ENCODE measurements at regions not wholly inside any gene's neighbourhood (a gene's known extent, or its start where the extent isn't known, plus 50 kb on each side); places are given as distances from the start of the nearest gene placed in this dataset.

GRCh38 chr13:32838945-32839344 lies 177.3 kb upstream of the KL start:
- no peaks in the 10 kb centered on the region for H4K20me1 ChIP-seq (ENCODE audit: insufficient read depth)
- no peak overlapping the region for H3K4me3 ChIP-seq (replicated peaks in 1 of 2; ENCODE audit: low read depth in 1 of 2, low read length in 2 of 2)
- no peaks in the 10 kb centered on the region for H3K4me1 ChIP-seq (ENCODE audit: control insufficient read depth in 1 of 2, insufficient read depth in 2 of 2, low read length in 2 of 2)
- ChIA-PET RAD21 (ENCODE audit: low non-redundant PET in 1 of 2, low total read pairs in 2 of 2, uncharacterized antibody in 2 of 2, unreplicated experiment in 2 of 2) (no interaction called here), POLR2A (no interaction called here), CTCF (no interaction called here)
- DNase-seq (ENCODE audit: low read depth, low spot score) (no peak), ATAC-seq (no peak)
- H3K9me3 ChIP-seq (ENCODE audit: control insufficient read depth in 1 of 2, insufficient read depth in 1 of 2, low read depth in 1 of 2, low read length in 2 of 2) = no peaks in the 10 kb centered on the region
- H3K27ac ChIP-seq (ENCODE audit: low read depth, low read length) = no peak overlapping the region
- no TSS peak for BruUV-seq (replicated peaks)
- H2AFZ ChIP-seq (ENCODE audit: low read depth, low read length, poor library complexity, severe bottlenecking) = no peak overlapping the region
- no peak overlapping the region for H3K4me2 ChIP-seq (ENCODE audit: low read length)
- intact Hi-C loops (cut with micrococcal nuclease) = no loop called here
- TF ChIP-seq TCF7L2 (IDR thresholded peaks at IDR 0.05; ENCODE audit: borderline replicate concordance, extremely low read depth, insufficient read depth, insufficient read length) (no peak), SP1 (IDR thresholded peaks at IDR 0.05; ENCODE audit: low read depth) (no peak), ZNF274 (IDR thresholded peaks at IDR 0.05; ENCODE audit: low read depth, low read length) (no peak), SIN3A (IDR thresholded peaks at IDR 0.05; ENCODE audit: low read depth) (no peak)
- H3K36me3 ChIP-seq (ENCODE audit: control insufficient read depth in 1 of 2, insufficient read depth in 2 of 2, low read length in 2 of 2) = no peaks in the 10 kb centered on the region
- no peak overlapping the region for H3K9ac ChIP-seq (ENCODE audit: low read length)
- H3K27me3 ChIP-seq (ENCODE audit: insufficient read depth, low read length) = no peaks in the 10 kb centered on the region
- H3K9me2 ChIP-seq (ENCODE audit: insufficient read depth) = no peaks in the 10 kb centered on the region
- no peaks in the 10 kb centered on the region for H3K79me2 ChIP-seq (ENCODE audit: insufficient read depth, low read length)

GRCh38 chr13:32840113-32840512 lies 176.1 kb upstream of the KL start:
- ChIA-PET CTCF (no interaction called here), POLR2A (no interaction called here), RAD21 (ENCODE audit: low non-redundant PET in 1 of 2, low total read pairs in 2 of 2, uncharacterized antibody in 2 of 2, unreplicated experiment in 2 of 2) (no interaction called here)
- intact Hi-C loops (cut with micrococcal nuclease) = no loop called here
- Histone ChIP-seq H3K27me3 (ENCODE audit: insufficient read depth, low read length) (no peaks in the 10 kb centered on the region), H3K4me3 (replicated peaks in 1 of 2; ENCODE audit: low read depth in 1 of 2, low read length in 2 of 2) (no peak overlapping the region), H3K4me1 (ENCODE audit: control insufficient read depth in 1 of 2, insufficient read depth in 2 of 2, low read length in 2 of 2) (no peaks in the 10 kb centered on the region), H3K9ac (ENCODE audit: low read length) (no peak overlapping the region), H3K9me3 (ENCODE audit: control insufficient read depth in 1 of 2, insufficient read depth in 1 of 2, low read depth in 1 of 2, low read length in 2 of 2) (no peaks in the 10 kb centered on the region), H3K9me2 (ENCODE audit: insufficient read depth) (no peaks in the 10 kb centered on the region), H2AFZ (ENCODE audit: low read depth, low read length, poor library complexity, severe bottlenecking) (no peak overlapping the region), H3K4me2 (ENCODE audit: low read length) (no peak overlapping the region), H3K36me3 (ENCODE audit: control insufficient read depth in 1 of 2, insufficient read depth in 2 of 2, low read length in 2 of 2) (no peaks in the 10 kb centered on the region), H3K27ac (ENCODE audit: low read depth, low read length) (no peak overlapping the region), H4K20me1 (ENCODE audit: insufficient read depth) (no peaks in the 10 kb centered on the region), H3K79me2 (ENCODE audit: insufficient read depth, low read length) (no peaks in the 10 kb centered on the region)
- ATAC-seq (no peak), DNase-seq (ENCODE audit: low read depth, low spot score) (no peak)
- no TSS peak for BruUV-seq (replicated peaks)
- TF ChIP-seq REST (IDR thresholded peaks at IDR 0.05; ENCODE audit: low read depth) (no peak), MAX (IDR thresholded peaks at IDR 0.05) (no peak), POLR2AphosphoS5 (IDR thresholded peaks at IDR 0.05; ENCODE audit: low read depth, low read length) (no peak), ATF3 (IDR thresholded peaks at IDR 0.05) (no peak), YY1 (IDR thresholded peaks at IDR 0.05; ENCODE audit: extremely low read depth, insufficient replicate concordance, low read depth, low read length) (no peak), EZH2phosphoT487 (IDR thresholded peaks at IDR 0.05; ENCODE audit: borderline replicate concordance) (no peak), SIN3A (IDR thresholded peaks at IDR 0.05; ENCODE audit: low read depth) (no peak), RAD21 (IDR thresholded peaks at IDR 0.05; ENCODE audit: low read depth) (no peak), TCF7L2 (IDR thresholded peaks at IDR 0.05; ENCODE audit: borderline replicate concordance, extremely low read depth, insufficient read depth, insufficient read length) (no peak), POLR2A (IDR thresholded peaks at IDR 0.05; ENCODE audit: borderline replicate concordance, extremely low read depth, insufficient read depth, insufficient read length) (no peak), CTCF (IDR thresholded peaks at IDR 0.05 in 2 of 3, conservative IDR thresholded peaks at IDR 0.05 in 1 of 3; ENCODE audit: borderline replicate concordance in 1 of 3, insufficient read depth in 1 of 3, low read depth in 2 of 3, low read length in 2 of 3) (no peak), FOSL1 (IDR thresholded peaks at IDR 0.05; ENCODE audit: low read depth) (no peak), CEBPB (IDR thresholded peaks at IDR 0.05; ENCODE audit: low read depth) (no peak), SP1 (IDR thresholded peaks at IDR 0.05; ENCODE audit: low read depth) (no peak), ZFX (IDR thresholded peaks at IDR 0.05) (no peak), CBX3 (IDR thresholded peaks at IDR 0.05; ENCODE audit: low read depth) (no peak)

Measured in HCT116 (cell line).